GM19023 (cell line): ENCODE measurements at regions not wholly inside any gene's neighbourhood (a gene's known extent, or its start where the extent isn't known, plus 50 kb on each side); places are given as distances from the start of the nearest gene placed in this dataset.

Experiments
- ATAC-seq: cut with Tn5 transposase; IDR thresholded peaks from one replicate; pipeline ENCODE4 v1.9.1; 2021; ENCODE audit warnings: mild to moderate bottlenecking, moderate library complexity; ENCODE audit not compliant: unreplicated experiment

GRCh38 chr20:22652681-22653588 lies 68.6 kb upstream of the FOXA2 start:
- no peak for ATAC-seq

GRCh38 chr20:22653658-22654642 lies 69.6 kb upstream of the FOXA2 start:
- no peak for ATAC-seq

DNA sequence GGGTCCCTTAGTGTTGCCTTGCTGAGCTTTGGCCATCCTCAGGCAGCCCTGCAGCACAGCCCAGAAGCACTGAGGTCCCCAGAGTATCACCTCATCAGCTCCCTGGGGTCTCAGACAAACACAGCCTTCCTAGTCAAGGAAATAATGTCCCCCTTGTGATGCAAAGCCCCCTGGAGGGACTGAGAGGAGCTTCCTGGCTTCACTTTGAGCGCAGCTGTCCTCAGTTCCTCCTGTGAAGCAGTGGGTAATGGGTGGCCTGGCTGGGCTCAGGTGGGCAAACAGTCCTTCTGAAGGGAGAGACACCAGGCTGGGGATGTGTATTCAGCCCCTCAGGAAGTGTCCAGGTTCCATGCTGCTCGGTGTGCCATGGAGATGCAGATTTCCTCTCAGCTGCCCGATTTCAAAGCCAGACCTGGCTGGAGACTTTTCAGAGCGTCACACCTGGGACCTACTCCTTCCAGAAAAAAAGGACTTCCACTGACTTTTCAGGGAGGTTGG lies 79.2 kb upstream of the FOXA2 start:
- no peak for ATAC-seq

GRCh38 chr20:22667198-22667597 lies 82.8 kb upstream of the FOXA2 start:
- no peak for ATAC-seq

DNA sequence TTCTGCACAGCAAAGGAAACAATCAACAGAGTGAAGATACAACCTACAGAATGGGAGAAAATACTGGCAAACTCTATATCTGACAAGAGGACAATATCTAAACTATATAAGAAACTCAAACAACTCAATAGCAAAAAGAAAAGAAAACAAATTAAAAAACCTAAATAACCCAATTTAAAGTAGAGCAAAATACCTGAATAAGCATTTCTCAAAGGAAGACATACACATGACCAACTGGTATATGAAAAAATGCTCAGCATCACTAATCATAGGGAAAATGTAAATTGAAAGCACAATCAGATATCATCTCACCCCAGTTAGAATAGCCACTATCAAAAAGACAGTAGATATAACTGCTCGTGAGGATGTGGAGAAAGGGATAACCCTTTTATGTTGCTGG lies 87.8 kb upstream of the FOXA2 start:
- no peak for ATAC-seq

DNA sequence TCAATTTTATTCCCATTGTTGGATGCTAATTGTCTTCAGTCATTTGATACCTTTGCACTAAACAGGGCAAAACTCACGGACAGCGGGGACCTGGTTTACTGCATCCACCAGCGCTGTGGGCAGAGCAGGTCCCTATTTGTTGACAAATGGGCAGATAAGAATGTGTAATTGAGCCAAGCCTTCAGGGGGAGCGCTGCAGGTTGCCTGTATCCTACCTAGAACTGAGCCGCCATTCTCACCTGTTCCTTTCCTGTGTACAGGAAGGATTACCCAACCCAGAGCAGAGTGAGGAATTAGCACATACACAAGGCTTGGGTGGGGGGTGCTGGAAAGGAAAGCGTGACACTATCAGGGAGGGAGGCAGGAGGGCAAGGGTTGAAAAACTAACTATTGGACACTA lies 89.1 kb upstream of the FOXA2 start:
- no peak for ATAC-seq

- no peak for ATAC-seq
Measured at GRCh38 chr20:22675341-22675740, 91.0 kb upstream of the FOXA2 start.

DNA sequence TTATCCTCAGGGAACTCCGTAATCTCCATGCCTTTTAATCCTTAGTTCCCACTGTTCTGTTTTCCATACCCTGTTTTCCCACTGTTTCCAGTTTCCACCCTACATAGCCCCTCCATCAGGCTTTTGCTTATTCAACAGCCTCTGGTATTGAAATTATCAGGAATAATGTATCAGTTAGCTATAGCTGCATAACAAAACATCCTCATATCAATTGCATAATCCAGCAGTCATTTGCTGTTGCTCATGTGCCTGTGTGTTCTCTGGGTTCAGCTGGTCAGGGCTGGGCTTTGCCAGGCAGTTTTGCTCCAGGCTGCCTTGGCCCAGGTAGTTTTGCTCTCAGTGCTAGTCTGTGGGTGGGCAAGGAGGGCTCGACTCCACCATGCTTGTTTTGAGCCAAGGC lies 94.3 kb upstream of the FOXA2 start:
- ATAC-seq: no peak

- no peak for ATAC-seq
Measured at GRCh38 chr20:22679197-22679596, 94.8 kb upstream of the FOXA2 start.

DNA sequence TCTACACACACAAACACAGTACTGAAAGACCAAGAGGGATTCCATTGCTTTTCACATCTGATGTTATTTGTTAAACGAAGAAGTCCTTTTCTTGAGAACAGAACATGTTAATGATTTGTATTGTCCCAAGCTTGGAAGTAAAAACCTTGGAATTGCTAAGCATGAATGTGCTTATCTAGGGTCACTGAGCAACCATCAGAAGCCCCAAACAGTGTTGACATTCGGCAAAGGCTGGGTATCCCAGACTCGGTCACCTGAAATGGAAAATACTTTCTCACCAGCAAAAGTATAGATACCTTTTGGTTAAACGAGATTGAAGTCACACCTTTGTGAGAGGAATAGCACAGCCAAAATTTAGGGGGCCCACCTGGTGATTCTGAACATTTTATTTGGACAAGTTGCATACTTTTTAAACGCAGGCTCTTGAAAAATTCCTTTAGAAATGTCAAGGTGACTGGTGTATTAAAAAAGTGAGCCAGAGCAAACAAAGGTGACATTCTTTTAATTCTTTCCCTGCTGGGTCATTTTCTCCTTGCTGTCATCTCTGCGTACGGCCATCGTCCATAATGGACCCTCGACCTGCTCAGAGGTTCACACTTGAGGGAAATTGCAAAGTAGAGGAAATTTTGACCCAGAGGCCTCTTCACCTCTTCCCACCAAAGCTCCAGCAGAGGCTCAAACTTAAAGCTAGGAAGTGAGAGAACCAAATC lies 95.8 kb upstream of the FOXA2 start:
- ATAC-seq: no peak

DNA sequence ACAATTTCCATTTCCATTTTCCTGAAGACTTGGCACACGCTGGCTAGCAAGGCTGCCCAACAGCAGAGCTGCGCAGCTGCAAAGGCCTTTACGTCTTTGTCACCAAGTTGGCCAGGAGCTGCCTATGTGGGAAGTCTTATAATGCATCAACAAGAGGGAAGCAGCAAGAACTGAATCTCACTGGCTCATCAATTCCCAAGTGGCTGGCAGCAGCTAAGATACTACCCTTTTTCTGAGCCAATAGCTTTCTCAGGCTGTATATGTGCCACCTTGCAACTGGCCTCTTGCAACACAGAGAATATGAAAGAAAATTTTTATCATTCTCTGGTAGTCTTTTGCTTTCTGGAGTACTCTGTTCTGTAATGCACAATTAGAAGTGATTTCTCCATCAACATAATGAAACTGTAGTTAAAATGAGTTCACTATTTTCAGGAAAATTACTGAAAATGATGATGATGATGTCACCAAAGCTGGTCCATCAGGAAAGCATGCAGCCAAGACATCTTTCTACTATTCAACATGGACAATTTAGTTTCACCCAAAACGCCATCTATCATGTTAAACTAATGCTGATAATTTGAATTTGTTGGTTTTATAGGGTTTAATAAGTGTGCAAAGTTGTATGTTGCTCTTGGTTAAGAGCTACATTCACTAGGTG lies 97.3 kb upstream of the FOXA2 start:
- ATAC-seq: no peak

GRCh38 chr20:22682381-22682780 lies 98.0 kb upstream of the FOXA2 start:
- no peak for ATAC-seq

- peak; percentile 69 for ATAC-seq
Measured at GRCh38 chr20:22684072-22684762, 99.8 kb upstream of the FOXA2 start.

- ATAC-seq: no peak
Measured at GRCh38 chr20:22684763-22685443, 100.5 kb upstream of the FOXA2 start.

- ATAC-seq: peak; percentile 64
Measured at GRCh38 chr20:22686097-22686496, 101.7 kb upstream of the FOXA2 start.

DNA sequence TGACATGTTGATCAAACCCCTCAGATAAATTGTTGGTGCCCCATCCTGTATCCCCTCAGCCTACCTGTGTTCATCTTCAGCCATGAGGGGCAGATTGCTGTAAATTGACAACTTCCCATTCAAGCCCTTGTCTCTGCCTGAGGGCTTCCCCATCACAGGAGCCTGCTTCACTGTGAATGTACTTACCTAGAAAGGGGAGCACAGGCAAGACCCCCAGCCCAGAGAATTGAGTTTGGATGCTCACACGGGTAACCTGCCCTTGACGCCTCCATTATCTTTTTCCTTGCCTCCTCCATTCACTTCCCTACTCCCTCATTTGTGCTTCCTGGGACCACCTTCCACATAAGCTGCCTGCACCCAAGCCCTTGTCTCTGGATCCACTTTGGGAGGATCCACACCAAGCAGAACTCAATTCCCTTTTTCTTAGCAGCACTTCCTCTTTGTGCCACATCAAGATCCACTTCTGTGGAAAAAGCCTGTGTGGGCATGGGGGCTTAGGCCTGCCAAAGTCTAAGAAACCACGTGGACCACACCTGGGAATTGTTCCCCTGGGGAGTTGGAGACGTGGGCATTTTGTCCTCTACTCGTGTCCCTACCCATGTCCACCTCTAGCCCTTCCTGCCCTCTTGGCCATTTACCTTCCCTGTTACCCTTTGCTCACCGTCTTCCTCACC lies 103.4 kb upstream of the FOXA2 start:
- no peak for ATAC-seq

DNA sequence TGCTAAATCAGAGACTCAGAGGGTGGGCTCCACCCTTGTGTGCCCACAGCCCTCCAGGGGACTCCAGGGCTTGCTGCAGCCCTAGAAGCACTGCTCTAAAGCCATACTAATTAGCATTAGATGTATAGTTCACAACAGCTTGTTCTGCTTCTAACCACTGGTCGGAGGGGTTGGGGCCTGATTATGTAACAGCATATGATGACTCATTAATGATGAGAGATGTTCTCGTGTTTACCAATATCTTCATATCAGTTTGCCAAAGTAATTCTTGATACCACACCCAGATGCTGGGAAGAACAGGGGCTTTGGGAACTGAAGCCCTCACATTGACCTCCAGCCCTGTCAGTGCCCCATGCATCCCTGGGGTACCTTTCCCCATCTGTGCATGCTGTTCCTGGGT lies 104.1 kb upstream of the FOXA2 start:
- ATAC-seq: no peak

GRCh38 chr20:22689266-22689665 lies 104.9 kb upstream of the FOXA2 start:
- no peak for ATAC-seq

DNA sequence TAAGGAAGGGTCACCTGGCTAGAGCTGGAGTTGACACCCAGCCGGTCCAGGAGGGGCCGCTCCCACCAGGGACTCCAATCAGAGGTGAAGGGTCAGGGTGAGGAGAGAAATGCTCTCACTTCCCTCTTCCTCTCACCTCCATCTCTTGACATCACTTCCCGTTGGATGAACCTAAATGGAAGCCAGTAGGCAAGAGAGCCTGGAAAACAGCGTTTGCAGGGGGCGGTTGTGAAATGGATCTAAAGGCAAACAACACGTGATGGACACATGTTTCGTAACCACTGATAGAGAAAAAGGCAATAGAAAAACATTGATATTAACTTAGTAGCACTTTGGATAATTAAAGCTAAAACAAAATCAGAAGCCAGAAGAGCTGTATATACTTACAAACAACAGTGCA lies 105.6 kb upstream of the FOXA2 start:
- ATAC-seq: no peak
